ENCODE measurements at regions not wholly inside any gene's neighbourhood (a gene's known extent, or its start where the extent isn't known, plus 50 kb on each side); places are given as distances from the start of the nearest gene placed in this dataset.

DNA sequence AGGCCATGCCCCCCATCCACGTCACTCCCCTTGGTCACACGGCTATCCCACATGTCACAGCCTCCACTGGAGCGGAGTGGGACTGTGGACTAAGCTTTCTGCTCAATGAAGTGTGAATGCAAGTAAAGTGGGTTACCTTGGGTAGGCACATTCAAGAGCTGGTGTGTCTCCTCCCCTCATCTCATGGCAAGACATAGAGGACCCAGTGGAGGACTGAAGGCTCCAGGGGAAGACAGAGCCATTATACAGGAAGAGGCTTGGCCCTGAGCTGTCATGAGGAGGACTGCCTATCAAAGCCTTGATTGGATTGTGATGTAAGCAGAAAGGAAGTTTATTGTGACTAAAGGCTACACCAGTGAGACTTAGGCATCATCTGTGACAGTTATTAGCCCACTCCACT, 129.2 kb upstream of the CCL2 start:
- no peak for TF ChIP-seq POLR2A (IDR thresholded peaks at IDR 0.05; ENCODE audit: low read depth, low read length)
- DNase-seq (ENCODE audit: insufficient read length, low spot score) = no peak
- no peak for FAIRE-seq

DNA sequence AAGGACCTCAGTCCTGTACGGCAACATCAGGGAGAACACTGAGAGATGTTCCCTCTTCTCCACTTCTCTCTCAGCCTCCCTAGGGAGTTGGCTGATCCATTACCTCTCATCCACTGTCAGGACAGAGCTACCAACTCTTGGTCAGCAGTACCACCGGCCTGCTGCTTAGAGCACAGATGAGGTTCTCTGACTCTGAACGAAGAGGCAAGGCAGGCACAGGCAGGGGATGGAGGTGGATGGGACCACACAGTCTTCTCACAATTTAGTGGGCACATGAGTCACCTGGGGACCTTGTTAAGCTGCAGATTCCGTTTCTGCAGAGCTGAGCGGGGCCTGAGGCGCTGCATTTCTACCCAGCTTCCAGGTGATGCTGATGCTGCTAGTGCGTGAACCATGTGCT, 128.6 kb upstream of the CCL2 start:
- FAIRE-seq (no peak), DNase-seq (ENCODE audit: insufficient read length, low spot score) (no peak)
- TF ChIP-seq POLR2A (IDR thresholded peaks at IDR 0.05; ENCODE audit: low read depth, low read length) = no peak

DNA sequence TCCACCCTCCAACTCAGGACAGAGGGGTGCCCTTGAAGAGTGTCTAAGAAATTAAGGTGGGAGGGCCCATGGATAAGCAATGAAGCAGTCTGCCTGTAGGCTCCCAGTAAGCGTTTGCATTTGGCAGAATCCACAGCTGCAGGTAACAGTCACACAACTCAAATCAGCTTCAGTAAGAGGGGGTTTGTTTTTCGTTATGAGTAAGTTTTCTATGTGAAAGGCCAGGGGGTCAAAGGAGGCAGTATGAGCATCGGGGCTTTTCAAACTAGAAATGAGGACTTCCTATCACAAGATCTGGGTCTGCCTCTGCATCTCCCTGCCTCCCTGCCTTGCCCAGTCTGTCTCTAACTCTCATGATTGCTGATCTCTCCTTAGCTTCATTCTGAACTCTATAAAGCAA, 128.1 kb upstream of the CCL2 start:
- TF ChIP-seq POLR2A (IDR thresholded peaks at IDR 0.05; ENCODE audit: low read depth, low read length) = no peak
- FAIRE-seq (no peak), DNase-seq (ENCODE audit: insufficient read length, low spot score) (no peak)

DNA sequence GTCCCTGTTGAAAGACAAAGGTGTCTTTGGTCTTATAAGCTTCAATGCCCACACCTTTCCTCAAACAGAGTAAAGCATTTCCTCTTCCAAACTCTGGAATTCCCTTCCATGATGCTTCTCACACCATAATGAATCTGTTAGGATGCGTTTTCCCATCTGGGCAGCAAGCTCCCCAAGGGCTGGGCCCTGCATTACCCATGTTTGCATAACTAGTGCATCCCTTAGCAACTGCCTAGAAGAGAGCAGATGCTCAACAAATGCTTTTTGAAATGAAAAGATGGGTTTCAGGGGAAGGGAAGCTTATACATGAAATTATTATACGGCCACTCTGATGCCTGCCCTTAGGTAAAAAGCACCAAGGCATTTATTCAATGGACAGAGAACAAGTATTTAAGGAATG, 124.5 kb upstream of the CCL2 start:
- TF ChIP-seq POLR2A (IDR thresholded peaks at IDR 0.05; ENCODE audit: low read depth, low read length) = no peak
- no peak for DNase-seq (ENCODE audit: insufficient read length, low spot score)
- no peak for FAIRE-seq

DNA sequence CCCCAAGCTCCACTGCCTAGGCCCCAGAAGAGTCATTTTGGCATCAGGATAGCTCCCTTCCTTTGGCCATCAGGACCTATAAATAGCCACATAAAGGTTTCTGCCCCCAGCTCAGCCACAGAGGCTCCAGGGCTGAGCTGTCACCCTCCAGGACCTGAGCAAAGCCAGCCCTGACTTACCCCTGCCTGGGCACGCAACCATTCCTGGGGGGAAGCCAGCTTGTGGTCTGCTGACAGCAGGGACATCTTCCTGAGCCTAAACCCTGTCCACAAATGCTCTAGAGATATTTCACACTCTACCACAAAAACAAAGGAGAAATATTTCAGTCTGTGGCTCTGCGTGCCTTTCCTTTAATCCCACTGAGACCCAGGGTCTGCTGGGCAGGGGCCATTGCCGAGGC, 123.7 kb upstream of the CCL2 start:
- FAIRE-seq (no peak), DNase-seq (ENCODE audit: insufficient read length, low spot score) (no peak)
- no peak for TF ChIP-seq POLR2A (IDR thresholded peaks at IDR 0.05; ENCODE audit: low read depth, low read length)

DNA sequence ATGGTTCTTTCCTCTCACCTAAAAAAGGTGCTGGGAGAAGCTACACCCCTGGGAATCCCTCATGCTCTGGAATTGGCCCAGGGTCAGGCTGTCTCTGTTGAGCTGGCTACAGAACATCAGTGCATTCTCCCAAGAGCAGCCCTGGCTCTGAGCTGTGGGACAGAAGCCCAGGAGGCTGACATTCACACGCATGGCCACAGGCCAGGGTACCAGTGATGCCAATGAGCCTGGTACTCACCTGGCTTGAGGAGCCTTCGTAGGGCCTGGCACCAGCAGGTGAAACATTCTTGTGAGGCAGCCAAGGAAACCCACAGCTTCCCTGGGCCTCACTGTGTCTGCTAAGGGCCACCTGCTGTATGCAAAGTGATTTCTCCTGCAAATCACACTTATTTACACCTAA, 121.7 kb upstream of the CCL2 start:
- no peak for TF ChIP-seq POLR2A (IDR thresholded peaks at IDR 0.05; ENCODE audit: low read depth, low read length)
- no peak for DNase-seq (ENCODE audit: insufficient read length, low spot score)
- FAIRE-seq = no peak

DNA sequence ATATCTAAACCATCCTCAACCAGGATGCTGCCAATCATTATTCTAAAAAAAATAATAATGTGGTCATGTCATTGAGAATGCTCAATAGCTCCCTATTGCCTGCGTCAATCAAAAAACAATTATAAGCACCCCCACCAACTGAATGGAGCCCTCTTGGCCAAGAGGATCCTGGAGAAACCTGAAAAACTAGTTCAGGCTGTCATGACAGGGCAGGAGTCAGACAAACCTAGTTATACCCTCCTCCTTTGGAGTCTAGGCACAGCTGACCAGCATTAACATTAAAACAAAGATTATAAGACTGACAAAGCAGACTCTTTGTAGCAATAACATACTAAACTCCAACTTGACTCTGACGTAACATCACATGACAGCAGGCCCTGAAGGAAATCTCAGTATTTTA, 119.2 kb upstream of the CCL2 start:
- no peak for TF ChIP-seq POLR2A (IDR thresholded peaks at IDR 0.05; ENCODE audit: low read depth, low read length)
- FAIRE-seq (no peak), DNase-seq (ENCODE audit: insufficient read length, low spot score) (no peak)

DNA sequence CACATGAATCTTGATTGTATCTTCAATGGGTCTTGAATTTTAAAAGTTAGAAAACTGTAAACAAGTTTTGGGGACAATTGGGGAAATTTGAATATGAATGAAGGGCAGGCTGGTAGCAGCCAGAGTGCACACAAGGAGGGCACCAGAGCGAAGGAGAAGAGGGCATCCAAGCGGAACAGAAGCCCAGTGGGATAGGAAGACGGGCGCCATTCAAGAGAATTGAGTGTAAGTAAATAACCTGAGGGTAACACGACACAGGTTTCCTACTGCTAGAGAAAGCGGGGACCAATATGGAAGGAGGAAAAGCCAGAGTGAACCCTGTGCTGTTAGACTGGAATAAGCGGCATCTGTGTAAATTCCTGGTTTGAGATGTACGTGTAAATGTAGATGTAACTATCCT, 115.1 kb upstream of the CCL2 start:
- DNase-seq (ENCODE audit: insufficient read length, low spot score) (no peak), FAIRE-seq (no peak)

DNA sequence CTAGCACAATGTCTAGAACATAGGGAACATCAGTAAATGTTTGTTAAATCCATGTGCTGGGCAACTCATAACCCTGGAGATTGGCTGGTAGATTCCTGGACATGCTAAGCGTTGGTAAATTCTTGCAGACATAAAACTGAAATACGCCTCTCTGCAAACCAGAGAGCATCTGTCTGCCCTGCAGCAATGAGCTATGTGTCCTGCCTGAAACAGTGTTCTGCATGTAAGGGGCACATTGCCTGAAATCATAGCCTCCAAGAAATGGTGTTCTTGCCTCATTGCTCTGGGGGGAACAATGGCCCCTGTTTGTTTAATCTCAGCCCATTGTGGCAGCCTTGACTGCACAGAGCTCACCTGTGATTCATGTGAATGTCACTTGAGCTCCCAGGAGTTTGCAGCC, 113.5 kb upstream of the CCL2 start:
- no peak for FAIRE-seq
- DNase-seq (ENCODE audit: insufficient read length, low spot score) = no peak
- no peak for TF ChIP-seq POLR2A (IDR thresholded peaks at IDR 0.05; ENCODE audit: low read depth, low read length)

More for the DNA sequence above, 115.1 kb upstream of the CCL2 start:
- TF ChIP-seq POLR2A (IDR thresholded peaks at IDR 0.05; ENCODE audit: low read depth, low read length) = no peak

DNA sequence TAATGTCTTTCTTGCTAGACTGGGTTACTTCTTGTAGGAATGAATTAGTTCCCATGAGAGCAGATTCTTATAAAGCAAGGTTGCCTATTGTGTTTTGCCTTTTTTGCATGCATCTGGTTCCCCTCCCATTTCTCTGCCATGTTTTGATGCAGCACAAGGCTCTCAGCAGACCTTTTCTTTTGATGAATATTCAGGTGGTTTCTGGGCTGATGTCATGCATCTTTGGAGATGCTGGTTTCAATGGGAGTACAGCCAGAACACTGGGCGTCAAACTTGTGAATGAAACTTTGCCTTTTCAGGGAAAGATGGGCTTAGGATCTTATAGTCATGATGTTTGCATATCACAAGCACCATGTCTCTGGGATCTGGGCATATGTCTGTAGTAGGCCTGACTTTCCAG, 111.7 kb upstream of the CCL2 start:
- no peak for FAIRE-seq
- TF ChIP-seq POLR2A (IDR thresholded peaks at IDR 0.05; ENCODE audit: low read depth, low read length) = no peak
- DNase-seq (ENCODE audit: insufficient read length, low spot score) = no peak

DNA sequence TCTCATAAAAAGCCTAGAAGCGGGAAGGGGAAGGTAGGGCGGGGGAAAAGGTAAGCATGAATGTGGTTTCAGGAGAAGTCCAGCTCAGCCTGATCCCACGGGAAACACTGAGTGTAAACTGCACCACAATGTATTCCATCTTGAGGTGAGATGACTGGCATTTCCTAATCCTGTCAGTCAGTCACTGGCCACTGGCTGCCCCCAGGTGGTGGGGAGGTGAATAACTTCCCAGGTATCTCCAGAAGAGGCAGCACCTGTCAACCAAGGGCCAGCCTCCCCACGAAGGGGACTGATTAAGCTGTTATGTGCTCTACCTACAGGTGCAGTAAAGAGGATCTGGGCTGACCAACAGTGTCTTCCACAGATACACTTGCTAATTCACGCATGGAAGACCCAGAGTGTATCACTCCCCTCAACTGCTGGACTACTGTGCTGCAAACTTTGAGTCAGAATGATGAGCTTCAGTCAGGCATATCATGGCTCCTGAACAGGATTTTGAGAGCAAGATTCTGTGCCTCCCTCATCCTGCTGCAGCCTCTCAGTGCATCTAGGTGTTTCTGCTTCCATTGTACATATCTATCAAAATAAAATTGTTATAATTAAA, 108.5 kb upstream of the CCL2 start:
- DNase-seq (ENCODE audit: insufficient read length, low spot score) (no peak), FAIRE-seq (no peak)
- no peak for TF ChIP-seq POLR2A (IDR thresholded peaks at IDR 0.05; ENCODE audit: low read depth, low read length)

DNA sequence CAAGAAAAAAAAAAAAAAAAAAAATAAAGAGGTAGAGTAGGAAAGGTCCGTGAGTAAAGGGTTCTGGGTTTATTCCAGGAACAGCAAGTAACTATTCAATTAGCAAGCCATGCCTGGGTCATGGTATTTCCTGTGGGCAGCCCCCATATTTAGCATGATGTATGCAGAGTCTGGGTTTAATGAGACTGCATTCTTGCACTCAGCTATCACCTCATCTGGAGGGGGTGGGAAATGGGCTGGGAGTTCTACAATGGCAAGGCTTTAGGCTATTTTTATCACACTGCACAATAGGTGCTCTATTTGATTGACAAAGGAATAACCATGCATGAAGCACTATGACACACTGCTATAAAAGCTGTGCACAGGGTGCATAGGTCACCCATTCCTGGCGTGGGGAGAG, 104.0 kb upstream of the CCL2 start:
- no peak for FAIRE-seq
- no peak for TF ChIP-seq POLR2A (IDR thresholded peaks at IDR 0.05; ENCODE audit: low read depth, low read length)
- no peak for DNase-seq (ENCODE audit: insufficient read length, low spot score)

DNA sequence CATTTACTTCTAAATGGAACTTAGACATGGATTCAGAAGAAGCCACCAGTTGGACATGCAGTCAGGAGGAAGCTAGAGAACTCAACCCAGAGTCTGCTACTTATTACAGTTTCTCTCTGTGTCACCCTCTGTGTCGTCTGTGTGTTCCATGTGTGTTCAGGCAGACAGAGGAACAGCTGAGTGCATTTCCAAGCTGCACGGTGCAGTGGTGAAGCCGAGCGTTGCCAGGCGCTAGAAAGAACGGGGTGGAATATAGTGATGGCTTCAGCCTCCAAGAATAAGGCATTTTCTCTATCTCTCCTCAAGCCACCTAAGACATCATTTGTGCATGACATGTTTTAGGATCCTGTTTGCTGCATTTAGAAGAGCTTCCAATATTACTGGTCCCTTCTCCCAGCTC, 101.1 kb upstream of the CCL2 start:
- FAIRE-seq = no peak
- no peak for TF ChIP-seq POLR2A (IDR thresholded peaks at IDR 0.05; ENCODE audit: low read depth, low read length)
- no peak for DNase-seq (ENCODE audit: insufficient read length, low spot score)

DNA sequence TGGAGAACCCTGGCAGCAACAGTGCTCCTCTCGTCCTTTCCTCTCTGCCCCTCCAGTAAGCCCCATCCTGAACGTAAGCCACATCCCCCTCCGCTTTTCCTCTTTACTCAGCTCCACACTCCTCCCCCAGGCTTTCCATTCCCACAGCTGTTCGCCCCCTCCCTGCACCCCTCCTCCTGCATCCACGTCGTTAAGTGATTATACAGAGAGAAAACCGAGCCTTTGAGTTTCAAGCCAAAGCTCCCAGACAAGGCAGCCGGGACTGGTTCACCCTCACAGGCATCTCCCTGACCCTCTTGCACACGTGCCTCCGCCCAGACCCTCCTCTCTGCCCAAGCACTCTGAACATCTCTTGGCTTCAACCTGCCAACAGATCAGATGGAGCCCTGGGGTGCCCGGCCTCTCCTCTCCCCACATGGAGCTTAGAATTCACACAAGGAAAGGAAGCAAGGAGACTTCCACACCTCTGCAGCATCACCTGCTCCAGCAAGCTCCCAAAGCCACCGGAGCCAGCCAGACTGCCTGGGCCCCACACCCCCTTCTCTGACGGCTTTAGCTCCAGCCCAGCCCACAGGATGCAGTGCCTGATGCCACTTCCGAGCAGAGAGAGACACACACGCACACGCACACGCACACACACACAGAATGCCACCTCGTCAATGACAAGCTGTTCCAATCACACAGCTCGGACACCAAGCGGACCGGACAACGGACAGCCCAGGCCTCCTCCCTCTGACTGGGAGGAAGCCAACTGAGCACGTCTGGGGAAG, 99.9 kb upstream of the CCL2 start:
- DNase-seq (ENCODE audit: insufficient read length, low spot score) (no peak), FAIRE-seq (no peak)
- TF ChIP-seq POLR2A (IDR thresholded peaks at IDR 0.05; ENCODE audit: low read depth, low read length) = no peak

DNA sequence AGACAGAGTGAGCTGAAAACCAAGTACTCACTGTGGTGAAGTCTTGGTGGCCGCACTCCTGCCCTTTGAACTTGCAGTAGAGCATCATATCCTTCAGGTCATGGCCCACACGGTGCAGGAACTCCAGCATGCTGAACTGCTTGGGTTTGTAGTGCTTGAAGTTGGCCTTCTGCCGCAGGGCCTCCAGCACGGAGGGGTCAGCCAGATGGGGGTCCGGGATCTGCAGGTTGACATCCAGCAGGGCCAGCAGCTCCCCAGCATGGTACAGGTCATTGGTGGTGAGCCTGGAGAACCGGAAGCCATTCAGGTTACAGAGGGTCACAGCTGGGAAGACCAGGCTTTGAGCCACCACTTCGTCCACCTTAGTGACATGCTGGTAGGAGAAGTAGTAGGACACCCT, 99.1 kb upstream of the CCL2 start:
- FAIRE-seq (no peak), DNase-seq (ENCODE audit: insufficient read length, low spot score) (no peak)
- TF ChIP-seq POLR2A (IDR thresholded peaks at IDR 0.05; ENCODE audit: low read depth, low read length) = no peak
